Bronchial epithelial cell (primary cell): ENCODE measurements at regions not wholly inside any gene's neighbourhood (a gene's known extent, or its start where the extent isn't known, plus 50 kb on each side); places are given as distances from the start of the nearest gene placed in this dataset.

ENCODE experiments used
- DNase-seq: peaks from one replicate; pipeline ENCODE4 v3.0.0-alpha.2; 2010; ENCODE audit warnings: low read depth
- FAIRE-seq: peaks from 2 replicates; lab custom pipeline; 2011; peaks lifted over from hg19 to GRCh38; lab: Jason Lieb, UNC
- H3K27me3 ChIP-seq: 2 replicates; pipeline ENCODE4 v1.5.1; 2011; ENCODE audit warnings: low read length; ENCODE audit not compliant: control insufficient read depth, insufficient read depth
- H3K36me3 ChIP-seq: 2 replicates; pipeline ENCODE4 v1.5.1; 2011; ENCODE audit warnings: low read length; ENCODE audit not compliant: control insufficient read depth, insufficient read depth
- H3K4me3 ChIP-seq: 2 replicates; pipeline ENCODE4 v1.5.1; 2011; ENCODE audit warnings: mild to moderate bottlenecking, low read depth, low read length, control low read depth
- TF ChIP-seq, protein P1 (sequence below): IDR thresholded peaks from 2 replicates; pipeline ENCODE4 v1.5.1; 2011; ENCODE audit warnings: mild to moderate bottlenecking, moderate library complexity, low read length, control low read depth, inconsistent platforms; ENCODE audit not compliant: insufficient read depth, severe bottlenecking

DNA sequence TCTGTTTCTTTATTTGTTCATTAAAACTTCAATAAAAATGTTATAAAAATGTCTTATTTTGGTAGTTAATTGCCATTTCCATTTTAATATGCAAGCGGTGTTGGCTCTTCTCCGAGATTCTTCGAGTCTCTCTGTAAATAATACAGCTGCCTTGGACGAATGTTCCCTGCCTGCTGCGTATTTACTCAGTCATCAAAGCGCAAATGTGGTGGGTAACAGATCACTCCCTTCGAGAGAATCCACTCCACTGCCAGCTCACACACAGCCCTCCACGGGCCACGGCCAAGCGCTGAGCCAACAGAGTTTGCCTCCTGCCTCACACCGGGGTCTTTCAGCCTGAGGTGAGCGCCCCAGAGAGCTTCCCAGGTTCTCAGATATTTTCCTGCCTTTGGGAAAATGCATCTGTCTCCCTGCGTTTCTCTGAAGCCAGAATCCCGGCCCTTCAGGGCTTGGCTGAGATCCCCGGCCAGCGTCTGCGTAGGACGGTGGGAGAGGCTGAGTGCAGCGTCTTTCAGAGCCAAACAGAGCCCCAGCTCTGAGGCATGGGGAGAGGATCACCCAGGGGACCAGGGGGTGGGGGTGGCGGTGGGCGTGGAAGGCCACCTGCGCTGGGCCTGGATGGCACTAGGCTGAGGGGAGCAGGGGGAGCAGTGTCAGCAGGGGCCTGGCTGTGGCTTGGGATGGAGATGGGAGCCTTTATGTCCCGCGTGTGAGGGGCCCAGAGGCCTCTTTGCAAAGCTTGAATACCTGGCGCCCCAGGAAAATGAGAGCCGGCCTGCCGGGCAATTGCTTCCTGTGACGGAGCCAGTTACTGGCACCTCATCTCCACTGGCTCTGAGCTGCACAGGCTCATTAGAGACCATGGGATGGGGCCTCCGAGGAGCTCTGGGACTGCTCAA, 248.7 kb downstream of the RBFOX3 start:
- DNase-seq (no peak), FAIRE-seq (no peak)
- TF ChIP-seq, protein P1, sequence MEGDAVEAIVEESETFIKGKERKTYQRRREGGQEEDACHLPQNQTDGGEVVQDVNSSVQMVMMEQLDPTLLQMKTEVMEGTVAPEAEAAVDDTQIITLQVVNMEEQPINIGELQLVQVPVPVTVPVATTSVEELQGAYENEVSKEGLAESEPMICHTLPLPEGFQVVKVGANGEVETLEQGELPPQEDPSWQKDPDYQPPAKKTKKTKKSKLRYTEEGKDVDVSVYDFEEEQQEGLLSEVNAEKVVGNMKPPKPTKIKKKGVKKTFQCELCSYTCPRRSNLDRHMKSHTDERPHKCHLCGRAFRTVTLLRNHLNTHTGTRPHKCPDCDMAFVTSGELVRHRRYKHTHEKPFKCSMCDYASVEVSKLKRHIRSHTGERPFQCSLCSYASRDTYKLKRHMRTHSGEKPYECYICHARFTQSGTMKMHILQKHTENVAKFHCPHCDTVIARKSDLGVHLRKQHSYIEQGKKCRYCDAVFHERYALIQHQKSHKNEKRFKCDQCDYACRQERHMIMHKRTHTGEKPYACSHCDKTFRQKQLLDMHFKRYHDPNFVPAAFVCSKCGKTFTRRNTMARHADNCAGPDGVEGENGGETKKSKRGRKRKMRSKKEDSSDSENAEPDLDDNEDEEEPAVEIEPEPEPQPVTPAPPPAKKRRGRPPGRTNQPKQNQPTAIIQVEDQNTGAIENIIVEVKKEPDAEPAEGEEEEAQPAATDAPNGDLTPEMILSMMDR: no peak
- no peaks in the 10 kb centered on the region for H3K36me3 ChIP-seq
- no peak overlapping the region for H3K4me3 ChIP-seq
- peaks cover 2% of the 10 kb centered on the region for H3K27me3 ChIP-seq

DNA sequence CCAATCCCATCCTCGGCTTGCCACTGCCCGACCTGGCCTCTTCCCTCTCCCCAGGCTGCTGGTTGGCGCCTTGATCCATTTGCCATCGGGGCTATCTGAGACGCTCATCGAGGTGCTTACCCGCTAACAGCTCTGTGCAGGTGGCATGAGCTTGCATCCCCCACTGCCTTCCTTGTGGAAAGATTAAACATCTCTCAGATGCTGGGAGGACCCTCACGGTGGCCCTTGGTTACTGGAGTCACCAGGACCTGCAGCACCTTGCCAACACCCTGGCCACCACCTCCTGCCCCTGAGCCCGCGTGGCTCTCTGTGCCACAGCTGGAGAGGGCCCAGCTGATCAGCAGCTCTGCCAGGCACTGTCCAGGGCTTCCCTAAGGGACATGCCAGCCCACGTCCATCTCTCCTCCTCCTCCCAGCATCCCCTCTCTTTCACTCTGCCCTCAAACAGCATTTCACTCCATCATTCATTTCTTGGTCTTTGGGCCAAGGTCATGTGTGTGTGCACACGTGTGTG, 249.6 kb downstream of the RBFOX3 start:
- Histone ChIP-seq H3K27me3 (peaks cover 2% of the 10 kb centered on the region), H3K4me3 (no peak overlapping the region), H3K36me3 (no peaks in the 10 kb centered on the region)
- FAIRE-seq: no peak
- TF ChIP-seq, protein P1: no peak
- DNase-seq: no peak

DNA sequence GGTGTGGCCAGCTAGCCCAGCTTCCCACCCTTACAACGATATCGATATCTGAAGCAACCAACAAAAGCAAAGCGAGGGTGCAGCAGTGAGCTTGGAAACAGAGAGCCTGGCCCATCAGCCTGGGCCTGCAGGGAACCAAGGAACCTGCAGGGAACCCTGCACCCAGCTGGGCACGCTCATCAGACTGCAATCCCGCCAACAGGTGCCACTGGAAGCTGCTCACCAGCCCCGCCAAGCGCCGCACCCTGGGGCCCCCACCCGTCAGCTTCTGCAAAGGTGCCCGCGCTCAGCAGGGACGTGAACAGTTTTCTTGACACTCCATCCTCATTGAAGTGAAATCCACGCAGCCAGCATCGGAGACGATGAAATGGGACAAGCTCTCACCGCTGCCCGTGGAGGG, 250.7 kb downstream of the RBFOX3 start:
- TF ChIP-seq, protein P1: no peak
- Histone ChIP-seq H3K4me3 (no peak overlapping the region), H3K27me3 (no peaks in the 10 kb centered on the region), H3K36me3 (no peaks in the 10 kb centered on the region)
- no peak for FAIRE-seq
- no peak for DNase-seq

DNA sequence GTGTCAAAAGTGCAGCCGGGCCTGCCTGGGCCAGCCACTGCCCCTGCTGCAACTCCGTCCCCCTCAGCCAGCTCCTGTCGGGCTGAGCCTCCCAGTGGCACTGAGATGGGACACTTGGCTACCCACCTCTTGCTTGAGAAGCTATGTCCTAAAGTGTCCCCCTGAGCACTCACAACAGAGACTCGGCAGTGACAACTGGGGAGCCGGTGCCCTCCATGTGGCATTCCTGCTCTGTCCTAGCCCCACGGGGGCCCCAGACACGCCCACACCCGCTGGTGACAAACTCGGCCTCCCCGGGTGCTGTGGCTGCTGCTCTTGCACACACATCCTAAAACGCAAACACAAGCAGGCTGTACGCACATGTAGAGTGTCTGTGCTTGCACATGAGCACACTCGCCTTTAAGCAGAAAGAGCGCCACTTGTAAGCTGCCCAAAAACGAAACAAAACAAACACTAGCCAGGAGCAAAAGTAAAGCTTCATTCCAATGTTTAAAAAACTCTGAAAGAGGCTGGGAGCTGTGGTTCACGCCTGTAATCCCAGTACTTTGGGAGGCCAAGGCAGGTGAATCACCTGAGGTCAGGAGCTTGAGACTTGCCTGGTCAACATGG, 253.9 kb downstream of the RBFOX3 start:
- FAIRE-seq (no peak), DNase-seq (no peak)
- Histone ChIP-seq H3K4me3 (no peak overlapping the region), H3K36me3 (no peaks in the 10 kb centered on the region), H3K27me3 (no peaks in the 10 kb centered on the region)
- TF ChIP-seq, protein P1: no peak

DNA sequence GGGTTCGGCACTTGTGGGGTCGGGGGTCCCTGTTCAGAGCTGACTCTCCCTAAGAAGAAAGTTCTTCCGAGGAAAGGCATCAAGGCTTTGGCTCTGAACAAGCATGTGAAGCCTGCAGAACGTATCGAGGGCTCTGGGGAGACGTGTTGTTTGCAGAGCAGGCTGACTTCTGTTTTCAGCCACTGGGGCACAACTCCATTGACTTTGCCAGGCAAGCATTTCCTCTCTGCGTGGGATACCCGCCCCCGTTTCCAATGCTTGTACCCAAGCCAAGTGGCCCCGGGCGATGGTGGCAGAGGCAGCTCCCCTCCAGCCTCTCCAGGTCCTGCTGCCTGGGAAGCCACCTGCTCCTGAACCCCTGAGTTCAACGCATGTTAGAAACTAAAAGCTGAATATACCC, 255.7 kb downstream of the RBFOX3 start:
- TF ChIP-seq, protein P1: no peak
- Histone ChIP-seq H3K27me3 (no peaks in the 10 kb centered on the region), H3K4me3 (no peak overlapping the region), H3K36me3 (no peaks in the 10 kb centered on the region)
- no peak for DNase-seq
- no peak for FAIRE-seq
